Fibroblast of the aortic adventitia (primary cell): ENCODE measurements at regions not wholly inside any gene's neighbourhood (a gene's known extent, or its start where the extent isn't known, plus 50 kb on each side); places are given as distances from the start of the nearest gene placed in this dataset.

Experiments
- DNase-seq: peaks from one replicate; pipeline ENCODE4 v3.0.0-alpha.2; 2010; ENCODE audit warnings: low read depth
- H3K4me3 ChIP-seq: 2 replicates; pipeline ENCODE4 v1.5.1; 2011; ENCODE audit warnings: low read depth, mild to moderate bottlenecking, control low read depth, low read length, moderate library complexity
- CTCF ChIP-seq: IDR thresholded peaks from 2 replicates; pipeline ENCODE4 v1.5.1; 2011; ENCODE audit warnings: mild to moderate bottlenecking, low read length, control low read depth, inconsistent platforms; ENCODE audit not compliant: insufficient read depth

GRCh38 chr6:48315051-48315719 is 204.2 kb upstream of the PTCHD4 start:
- H3K4me3 ChIP-seq, result no peak overlapping the region
- TF ChIP-seq CTCF, result no peak
- no peak for DNase-seq

GRCh38 chr6:48311301-48311700 is 200.3 kb upstream of the PTCHD4 start:
- no peak for DNase-seq
- no peak for TF ChIP-seq CTCF
- no peak overlapping the region for H3K4me3 ChIP-seq

GRCh38 chr6:48307573-48307972 is 196.6 kb upstream of the PTCHD4 start:
- DNase-seq, result no peak
- no peak overlapping the region for H3K4me3 ChIP-seq
- TF ChIP-seq CTCF, result no peak

GRCh38 chr6:48290595-48290994 is 179.6 kb upstream of the PTCHD4 start:
- no peak for DNase-seq
- H3K4me3 ChIP-seq, result no peak overlapping the region
- TF ChIP-seq CTCF, result no peak

GRCh38 chr6:48289841-48290240 is 178.8 kb upstream of the PTCHD4 start:
- DNase-seq, result no peak
- H3K4me3 ChIP-seq, result no peak overlapping the region
- no peak for TF ChIP-seq CTCF

GRCh38 chr6:48281217-48281616 is 170.2 kb upstream of the PTCHD4 start:
- no peak overlapping the region for H3K4me3 ChIP-seq
- no peak for DNase-seq
- TF ChIP-seq CTCF, result no peak

GRCh38 chr6:48280035-48280620 is 169.1 kb upstream of the PTCHD4 start:
- H3K4me3 ChIP-seq, result no peak overlapping the region
- TF ChIP-seq CTCF, result no peak
- no peak for DNase-seq
